GM10266 (cell line): ENCODE measurements at regions not wholly inside any gene's neighbourhood (a gene's known extent, or its start where the extent isn't known, plus 50 kb on each side); places are given as distances from the start of the nearest gene placed in this dataset.

Source experiments
- DNase-seq: peaks from one replicate; pipeline ENCODE4 v3.0.0; 2012; ENCODE audit errors: extremely low spot score
- TF ChIP-seq, protein P1 (sequence below): IDR thresholded peaks from 2 replicates; pipeline ENCODE4 v1.5.1; 2012; ENCODE audit warnings: mild to moderate bottlenecking, low read depth; ENCODE audit not compliant: control insufficient read depth, insufficient read depth; ENCODE audit errors: missing control alignments

DNA sequence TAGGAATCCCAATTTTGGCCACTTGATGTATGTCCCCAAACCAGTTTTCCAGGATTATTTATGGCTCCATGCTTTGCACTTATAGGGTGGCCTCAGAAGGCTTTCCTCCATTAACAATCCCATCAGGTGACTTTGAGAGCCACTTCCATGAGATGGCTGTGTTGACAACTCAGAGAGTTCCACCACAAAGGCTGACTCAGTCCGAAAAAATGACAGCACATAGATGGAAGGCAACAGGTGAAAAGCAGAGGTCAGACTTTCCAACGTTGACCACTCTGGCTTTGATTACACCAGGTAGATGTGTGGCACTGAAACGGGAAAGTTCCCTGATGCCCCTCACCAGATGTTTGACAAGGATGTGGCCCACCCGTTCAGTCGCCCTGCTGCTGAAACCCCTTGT lies 431.4 kb upstream of the TNP1 start:
- no peak for DNase-seq
- TF ChIP-seq, protein P1, sequence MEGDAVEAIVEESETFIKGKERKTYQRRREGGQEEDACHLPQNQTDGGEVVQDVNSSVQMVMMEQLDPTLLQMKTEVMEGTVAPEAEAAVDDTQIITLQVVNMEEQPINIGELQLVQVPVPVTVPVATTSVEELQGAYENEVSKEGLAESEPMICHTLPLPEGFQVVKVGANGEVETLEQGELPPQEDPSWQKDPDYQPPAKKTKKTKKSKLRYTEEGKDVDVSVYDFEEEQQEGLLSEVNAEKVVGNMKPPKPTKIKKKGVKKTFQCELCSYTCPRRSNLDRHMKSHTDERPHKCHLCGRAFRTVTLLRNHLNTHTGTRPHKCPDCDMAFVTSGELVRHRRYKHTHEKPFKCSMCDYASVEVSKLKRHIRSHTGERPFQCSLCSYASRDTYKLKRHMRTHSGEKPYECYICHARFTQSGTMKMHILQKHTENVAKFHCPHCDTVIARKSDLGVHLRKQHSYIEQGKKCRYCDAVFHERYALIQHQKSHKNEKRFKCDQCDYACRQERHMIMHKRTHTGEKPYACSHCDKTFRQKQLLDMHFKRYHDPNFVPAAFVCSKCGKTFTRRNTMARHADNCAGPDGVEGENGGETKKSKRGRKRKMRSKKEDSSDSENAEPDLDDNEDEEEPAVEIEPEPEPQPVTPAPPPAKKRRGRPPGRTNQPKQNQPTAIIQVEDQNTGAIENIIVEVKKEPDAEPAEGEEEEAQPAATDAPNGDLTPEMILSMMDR: no peak

DNA sequence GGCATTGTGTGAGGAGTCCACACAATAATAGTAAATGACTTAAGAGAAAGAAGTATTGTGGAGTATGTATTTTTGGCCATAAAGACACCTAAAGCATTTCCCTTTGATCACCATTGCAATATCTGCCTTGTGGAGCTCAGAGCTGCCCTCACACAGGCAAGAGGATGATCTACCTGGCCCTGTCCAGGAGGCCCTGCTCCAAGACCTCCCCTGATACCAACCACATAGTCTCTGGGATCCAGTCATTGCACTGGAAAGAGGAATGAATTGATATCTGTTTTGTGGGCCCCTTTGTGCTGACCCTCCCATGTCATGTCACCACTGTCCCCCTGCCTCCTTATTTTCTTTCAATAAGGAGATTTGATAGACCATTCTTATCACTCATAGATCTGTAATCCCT lies 430.6 kb upstream of the TNP1 start:
- DNase-seq: no peak
- TF ChIP-seq, protein P1: no peak

GRCh38 chr2:217289907-217290280 lies 430.0 kb upstream of the TNP1 start:
- TF ChIP-seq, protein P1: no peak
- no peak for DNase-seq

GRCh38 chr2:217289177-217289906 lies 429.5 kb upstream of the TNP1 start:
- DNase-seq: no peak
- TF ChIP-seq, protein P1: no peak

GRCh38 chr2:217288472-217289063 lies 428.7 kb upstream of the TNP1 start:
- DNase-seq: no peak

GRCh38 chr2:217286833-217287232 lies 427.0 kb upstream of the TNP1 start:
- DNase-seq: no peak
- TF ChIP-seq, protein P1: no peak

More at GRCh38 chr2:217288472-217289063, 428.7 kb upstream of the TNP1 start:
- TF ChIP-seq, protein P1: no peak

- no peak for DNase-seq
Observed at GRCh38 chr2:217285926-217286325, 426.1 kb upstream of the TNP1 start.

More at GRCh38 chr2:217285926-217286325, 426.1 kb upstream of the TNP1 start:
- TF ChIP-seq, protein P1: no peak
